ENCODE measurements at regions not wholly inside any gene's neighbourhood (a gene's known extent, or its start where the extent isn't known, plus 50 kb on each side); places are given as distances from the start of the nearest gene placed in this dataset.

GRCh38 chr3:152159328-152159727, 109.4 kb upstream of the MBNL1 start:
- Histone ChIP-seq H4K20me1 (replicated peaks in 1 of 2; ENCODE audit: control insufficient read depth in 1 of 2, insufficient read depth in 2 of 2, low read length in 2 of 2) (no peaks in the 10 kb centered on the region), H3K4me2 (ENCODE audit: insufficient read depth in 1 of 2, low read depth in 2 of 2, low read length in 2 of 2) (no peak overlapping the region), H4K8ac (ENCODE audit: extremely low read depth, insufficient read depth, low read length) (no peak overlapping the region), H3K23me2 (ENCODE audit: low read depth, low read length) (no peaks in the 10 kb centered on the region), H3K14ac (ENCODE audit: insufficient read length) (no peak overlapping the region), H3K18ac (ENCODE audit: extremely low read depth, low read length) (no peak overlapping the region), H3K4me1 (replicated peaks in 1 of 4; ENCODE audit: control insufficient read depth in 3 of 4, insufficient read depth in 4 of 4, low read length in 3 of 4) (no peaks in the 10 kb centered on the region), H3K27ac (ENCODE audit: low read depth, low read length) (no peak overlapping the region), H3K36me3 (ENCODE audit: control insufficient read depth in 2 of 4, insufficient read depth in 4 of 4, low read length in 3 of 4) (no peaks in the 10 kb centered on the region), H2BK120ac (replicated peaks; ENCODE audit: low read depth, low read length) (no peak overlapping the region), H2BK15ac (ENCODE audit: low read length) (no peak overlapping the region), H3K27me3 (replicated peaks in 1 of 4; ENCODE audit: control insufficient read depth in 3 of 4, extremely low read depth in 1 of 4, insufficient read depth in 3 of 4, low read length in 3 of 4) (no peaks in the 10 kb centered on the region), H3K4me3 (ENCODE audit: extremely low read depth in 1 of 4, insufficient read depth in 2 of 4, low read depth in 3 of 4, low read length in 4 of 4) (no peak overlapping the region), H3K9me3 (ENCODE audit: insufficient read depth in 2 of 2, low read depth in 1 of 2, low read length in 1 of 2) (no peaks in the 10 kb centered on the region), H3K79me2 (ENCODE audit: control insufficient read depth in 1 of 2, insufficient read depth in 2 of 2, low read length in 2 of 2) (no peaks in the 10 kb centered on the region), H2AFZ (ENCODE audit: low read length) (no peak overlapping the region), H2BK20ac (ENCODE audit: low read length) (no peak overlapping the region), H3K9ac (replicated peaks in 1 of 4; ENCODE audit: extremely low read depth in 1 of 4, low read depth in 3 of 4, low read length in 3 of 4) (no peak overlapping the region), H4K91ac (replicated peaks; ENCODE audit: insufficient read length, low read length) (no peak overlapping the region), H3K56ac (replicated peaks; ENCODE audit: insufficient read length, low read depth, low read length) (no peak overlapping the region), H3K23ac (ENCODE audit: insufficient read length) (no peak overlapping the region), H4K5ac (ENCODE audit: insufficient read length, low read depth, low read length) (no peak overlapping the region), H2AK5ac (ENCODE audit: low read depth, low read length) (no peak overlapping the region), H3K79me1 (ENCODE audit: low read depth, low read length) (no peaks in the 10 kb centered on the region), H2BK5ac (ENCODE audit: low read depth, low read length) (no peak overlapping the region), H3K4ac (replicated peaks; ENCODE audit: insufficient read length, low read depth, low read length) (no peak overlapping the region), H2BK12ac (ENCODE audit: low read depth, low read length) (no peak overlapping the region)
- FAIRE-seq, result no peak
- ChIA-PET CTCF (ENCODE audit: partially characterized antibody) (interaction anchor here (1.6 kb wide), 1 partner anchor 313 kb away, joined by 3 read pairs; no protein-coding TSS in a partner anchor), POLR2A (ENCODE audit: partially characterized antibody) (interaction anchor here (0.7 kb wide), 1 partner anchor 51 kb away, joined by 3 read pairs; no protein-coding TSS in a partner anchor)
- no peak for DNase-seq (ENCODE audit: low read depth in 1 of 2, low spot score in 2 of 2)
- 86% methylated on average over 4 of the region's 4 CpGs; no CpG with 5 or more reads in 1 of the 2 experiments for WGBS, 2 experiments (ENCODE audit: extremely low coverage in 1 of 2, insufficient coverage in 1 of 2, insufficient read length in 1 of 2, insufficient replicate concordance in 2 of 2, low coverage in 1 of 2, low lambda C conversion rate in 2 of 2, missing lambda C conversion rate in 1 of 2)
- no peak for TF ChIP-seq KDM1A (IDR thresholded peaks at IDR 0.05; ENCODE audit: borderline replicate concordance, low read length)
- no peak for TF ChIP-seq TAF1 (IDR thresholded peaks at IDR 0.05; ENCODE audit: low read depth, low read length)
- no peak for TF ChIP-seq E2F6 (IDR thresholded peaks at IDR 0.05)
- TF ChIP-seq BACH1 (IDR thresholded peaks at IDR 0.05; ENCODE audit: low read length), result no peak
- no peak for TF ChIP-seq CEBPB (IDR thresholded peaks at IDR 0.05; ENCODE audit: low read depth, low read length)
- no peak for TF ChIP-seq SP4 (IDR thresholded peaks at IDR 0.05; ENCODE audit: low read length)
- no peak for TF ChIP-seq RBBP5 (IDR thresholded peaks at IDR 0.05; ENCODE audit: borderline replicate concordance, low read depth, low read length)
- no peak for TF ChIP-seq HDAC6 (IDR thresholded peaks at IDR 0.05; ENCODE audit: low read depth, low read length)
- no peak for TF ChIP-seq SIN3A (conservative IDR thresholded peaks at IDR 0.05 in 1 of 2, IDR thresholded peaks at IDR 0.05 in 1 of 2; ENCODE audit: low read depth in 1 of 2, low read length in 2 of 2)
- TF ChIP-seq TBP (IDR thresholded peaks at IDR 0.05; ENCODE audit: low read depth, low read length), result no peak
- TF ChIP-seq SIX5 (IDR thresholded peaks at IDR 0.05; ENCODE audit: low read depth, low read length), result no peak
- TF ChIP-seq EZH2 (IDR thresholded peaks at IDR 0.05; ENCODE audit: low read depth, low read length, severe bottlenecking), result no peak
- TF ChIP-seq USF2 (IDR thresholded peaks at IDR 0.05; ENCODE audit: low read length), result no peak
- no peak for TF ChIP-seq SP2 (IDR thresholded peaks at IDR 0.05; ENCODE audit: low read length)
